ENCODE measurements at regions not wholly inside any gene's neighbourhood (a gene's known extent, or its start where the extent isn't known, plus 50 kb on each side); places are given as distances from the start of the nearest gene placed in this dataset.

- no peaks in the 10 kb centered on the region for H3K36me3 Mint-ChIP-seq (ENCODE audit: low read depth)
- 91 to 93% methylated on average over 15 to 29 of the region's 29 CpGs for WGBS, 2 experiments (ENCODE audit: insufficient coverage in 1 of 2, insufficient read length in 1 of 2)
- no peaks in the 10 kb centered on the region for H3K27me3 ChIP-seq (ENCODE audit: control insufficient read depth, insufficient read depth, low read length, poor library complexity, severe bottlenecking)
- H3K27me3 Mint-ChIP-seq (ENCODE audit: insufficient read depth) = peaks cover 8% of the 10 kb centered on the region
- H3K27ac ChIP-seq (ENCODE audit: low read depth, low read length) = no peak overlapping the region
- no peaks in the 10 kb centered on the region for H3K36me3 ChIP-seq (ENCODE audit: control insufficient read depth, insufficient read depth, low read length)
- no peak for DNase-seq
- H3K9me3 ChIP-seq (ENCODE audit: control insufficient read depth, low read length) = no peaks in the 10 kb centered on the region
- H3K4me3 Mint-ChIP-seq = no peak overlapping the region
- TF ChIP-seq, protein P1, sequence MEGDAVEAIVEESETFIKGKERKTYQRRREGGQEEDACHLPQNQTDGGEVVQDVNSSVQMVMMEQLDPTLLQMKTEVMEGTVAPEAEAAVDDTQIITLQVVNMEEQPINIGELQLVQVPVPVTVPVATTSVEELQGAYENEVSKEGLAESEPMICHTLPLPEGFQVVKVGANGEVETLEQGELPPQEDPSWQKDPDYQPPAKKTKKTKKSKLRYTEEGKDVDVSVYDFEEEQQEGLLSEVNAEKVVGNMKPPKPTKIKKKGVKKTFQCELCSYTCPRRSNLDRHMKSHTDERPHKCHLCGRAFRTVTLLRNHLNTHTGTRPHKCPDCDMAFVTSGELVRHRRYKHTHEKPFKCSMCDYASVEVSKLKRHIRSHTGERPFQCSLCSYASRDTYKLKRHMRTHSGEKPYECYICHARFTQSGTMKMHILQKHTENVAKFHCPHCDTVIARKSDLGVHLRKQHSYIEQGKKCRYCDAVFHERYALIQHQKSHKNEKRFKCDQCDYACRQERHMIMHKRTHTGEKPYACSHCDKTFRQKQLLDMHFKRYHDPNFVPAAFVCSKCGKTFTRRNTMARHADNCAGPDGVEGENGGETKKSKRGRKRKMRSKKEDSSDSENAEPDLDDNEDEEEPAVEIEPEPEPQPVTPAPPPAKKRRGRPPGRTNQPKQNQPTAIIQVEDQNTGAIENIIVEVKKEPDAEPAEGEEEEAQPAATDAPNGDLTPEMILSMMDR (conservative IDR thresholded peaks at IDR 0.05) = no peak
- no peak overlapping the region for H3K9ac ChIP-seq (ENCODE audit: extremely low read depth, low read length, poor library complexity, severe bottlenecking)
- H3K27ac Mint-ChIP-seq = no peak overlapping the region
- H3K4me1 ChIP-seq (ENCODE audit: control insufficient read depth, insufficient read depth, low read length) = no peaks in the 10 kb centered on the region
- H3K9me3 Mint-ChIP-seq = no peaks in the 10 kb centered on the region
- H3K4me1 Mint-ChIP-seq = no peaks in the 10 kb centered on the region
- no peak overlapping the region for H3K4me3 ChIP-seq (ENCODE audit: low read length)
Observed at GRCh38 chr6:167508919-167509852, 184.3 kb downstream of the TTLL2 start.

- Mint-ChIP-seq H3K4me3 (no peak overlapping the region), H3K27ac (no peak overlapping the region), H3K27me3 (ENCODE audit: insufficient read depth) (peaks cover 8% of the 10 kb centered on the region), H3K4me1 (no peaks in the 10 kb centered on the region), H3K36me3 (ENCODE audit: low read depth) (no peaks in the 10 kb centered on the region), H3K9me3 (no peaks in the 10 kb centered on the region)
- TF ChIP-seq, protein P1 (conservative IDR thresholded peaks at IDR 0.05) = no peak
- Histone ChIP-seq H3K27ac (ENCODE audit: low read depth, low read length) (no peak overlapping the region), H3K4me3 (ENCODE audit: low read length) (no peak overlapping the region), H3K9me3 (ENCODE audit: control insufficient read depth, low read length) (no peaks in the 10 kb centered on the region), H3K9ac (ENCODE audit: extremely low read depth, low read length, poor library complexity, severe bottlenecking) (no peak overlapping the region), H3K4me1 (ENCODE audit: control insufficient read depth, insufficient read depth, low read length) (no peaks in the 10 kb centered on the region), H3K36me3 (ENCODE audit: control insufficient read depth, insufficient read depth, low read length) (no peaks in the 10 kb centered on the region), H3K27me3 (ENCODE audit: control insufficient read depth, insufficient read depth, low read length, poor library complexity, severe bottlenecking) (no peaks in the 10 kb centered on the region)
- DNase-seq = no peak
- 80 to 94% methylated on average over 2 to 10 of the region's 10 CpGs for WGBS, 2 experiments (ENCODE audit: insufficient coverage in 1 of 2, insufficient read length in 1 of 2)
Observed at GRCh38 chr6:167509853-167510220, 185.0 kb downstream of the TTLL2 start.

DNA sequence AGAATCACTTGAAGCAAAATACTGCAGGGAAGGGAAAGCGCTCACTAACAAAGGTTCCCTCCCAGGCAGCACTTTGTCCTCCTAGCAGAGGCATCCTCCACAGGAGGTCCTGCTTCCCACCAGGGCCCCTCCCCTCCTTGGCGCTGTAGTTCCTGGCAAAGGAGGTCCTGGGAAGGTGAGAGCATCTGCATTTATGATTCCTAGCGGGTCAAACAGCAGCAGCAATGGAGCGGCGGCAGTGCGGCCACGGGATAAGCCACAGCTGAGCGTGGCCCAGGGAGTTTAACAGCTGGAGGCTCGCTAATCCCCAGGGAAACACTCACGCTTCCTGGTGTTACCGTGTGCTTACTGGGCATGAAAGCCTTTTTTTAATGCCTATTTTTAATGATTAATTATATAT lies 185.8 kb downstream of the TTLL2 start:
- H3K9me3 ChIP-seq (ENCODE audit: control insufficient read depth, low read length) = no peaks in the 10 kb centered on the region
- no peaks in the 10 kb centered on the region for H3K27me3 ChIP-seq (ENCODE audit: control insufficient read depth, insufficient read depth, low read length, poor library complexity, severe bottlenecking)
- Mint-ChIP-seq H3K9me3 (no peaks in the 10 kb centered on the region), H3K36me3 (ENCODE audit: low read depth) (no peaks in the 10 kb centered on the region), H3K27ac (no peak overlapping the region), H3K4me1 (no peaks in the 10 kb centered on the region), H3K4me3 (no peak overlapping the region), H3K27me3 (ENCODE audit: insufficient read depth) (peaks cover 8% of the 10 kb centered on the region)
- no peaks in the 10 kb centered on the region for H3K4me1 ChIP-seq (ENCODE audit: control insufficient read depth, insufficient read depth, low read length)
- no peak for DNase-seq
- H3K36me3 ChIP-seq (ENCODE audit: control insufficient read depth, insufficient read depth, low read length) = no peaks in the 10 kb centered on the region
- TF ChIP-seq, protein P1 (conservative IDR thresholded peaks at IDR 0.05) = no peak
- no peak overlapping the region for H3K27ac ChIP-seq (ENCODE audit: low read depth, low read length)
- H3K4me3 ChIP-seq (ENCODE audit: low read length) = no peak overlapping the region
- no peak overlapping the region for H3K9ac ChIP-seq (ENCODE audit: extremely low read depth, low read length, poor library complexity, severe bottlenecking)
- WGBS, 2 experiments (ENCODE audit: insufficient coverage in 1 of 2, insufficient read length in 1 of 2) = 78% methylated on average over 11 of the region's 11 CpGs; no CpG with 5 or more reads in 1 of the 2 experiments

All from endodermal cell (in vitro differentiated cells).